Osteoblast (primary cell): ENCODE measurements at regions not wholly inside any gene's neighbourhood (a gene's known extent, or its start where the extent isn't known, plus 50 kb on each side); places are given as distances from the start of the nearest gene placed in this dataset.

Experiments
- DNase-seq: peaks from one replicate; pipeline ENCODE4 v3.0.0; 2011; ENCODE audit warnings: low spot score, mixed read lengths; ENCODE audit not compliant: insufficient read length; ENCODE audit errors: missing footprints
- H2AFZ ChIP-seq: 2 replicates; pipeline ENCODE4 v1.6.0; 2011; ENCODE audit warnings: mild to moderate bottlenecking, low read length
- H3K27ac ChIP-seq: 2 replicates; pipeline ENCODE4 v1.5.1; 2011; ENCODE audit warnings: mild to moderate bottlenecking, low read depth, low read length, moderate library complexity
- H3K27me3 ChIP-seq: 2 replicates; pipeline ENCODE4 v1.6.0; 2012; ENCODE audit warnings: mild to moderate bottlenecking, control low read depth, inconsistent platforms, low read length, moderate library complexity; ENCODE audit not compliant: insufficient read depth
- H3K36me3 ChIP-seq: 2 replicates; pipeline ENCODE4 v1.5.1; 2011; ENCODE audit warnings: mild to moderate bottlenecking, low read length, control low read depth, moderate library complexity; ENCODE audit not compliant: insufficient read depth
- H3K4me1 ChIP-seq: 2 replicates; pipeline ENCODE4 v1.5.1; 2011; ENCODE audit warnings: mild to moderate bottlenecking, low read length, control low read depth, moderate library complexity; ENCODE audit not compliant: insufficient read depth
- H3K4me2 ChIP-seq: 2 replicates; pipeline ENCODE4 v1.6.0; 2011; ENCODE audit warnings: mild to moderate bottlenecking, low read length; ENCODE audit not compliant: insufficient read depth
- H3K4me3 ChIP-seq: fragments of 200-600 bp; sonication (generic); 3 replicates; pipeline ENCODE4 v1.5.1; 2012; ENCODE audit warnings: mild to moderate bottlenecking, low read length, inconsistent platforms; ENCODE audit not compliant: insufficient read depth
- H3K79me2 ChIP-seq: 2 replicates; pipeline ENCODE4 v1.6.0; 2012; ENCODE audit warnings: mild to moderate bottlenecking, low read length, control low read depth, inconsistent platforms; ENCODE audit not compliant: insufficient read depth
- H3K9me3 ChIP-seq: 2 replicates; pipeline ENCODE4 v1.5.1; 2011; ENCODE audit warnings: low read depth, low read length, control low read depth
- H4K20me1 ChIP-seq: 2 replicates; pipeline ENCODE4 v1.6.0; 2012; ENCODE audit warnings: mild to moderate bottlenecking, low read length, control low read depth; ENCODE audit not compliant: insufficient read depth
- CTCF ChIP-seq: IDR thresholded peaks from 2 replicates; pipeline ENCODE4 v1.5.1; 2011; ENCODE audit warnings: mild to moderate bottlenecking, low read depth, low read length, moderate library complexity; ENCODE audit errors: extremely low read depth

- DNase-seq, result no peak
- Histone ChIP-seq H3K79me2 (no peaks in the 10 kb centered on the region), H2AFZ (no peak overlapping the region), H3K4me2 (no peak overlapping the region), H3K27me3 (no peaks in the 10 kb centered on the region), H3K4me1 (no peaks in the 10 kb centered on the region), H3K4me3 (no peak overlapping the region), H3K9me3 (no peaks in the 10 kb centered on the region), H4K20me1 (no peaks in the 10 kb centered on the region), H3K36me3 (no peaks in the 10 kb centered on the region), H3K27ac (no peak overlapping the region)
- no peak for TF ChIP-seq CTCF
Observed at GRCh38 chr14:83395321-83395720, 1861.7 kb upstream of the SEL1L start.

DNA sequence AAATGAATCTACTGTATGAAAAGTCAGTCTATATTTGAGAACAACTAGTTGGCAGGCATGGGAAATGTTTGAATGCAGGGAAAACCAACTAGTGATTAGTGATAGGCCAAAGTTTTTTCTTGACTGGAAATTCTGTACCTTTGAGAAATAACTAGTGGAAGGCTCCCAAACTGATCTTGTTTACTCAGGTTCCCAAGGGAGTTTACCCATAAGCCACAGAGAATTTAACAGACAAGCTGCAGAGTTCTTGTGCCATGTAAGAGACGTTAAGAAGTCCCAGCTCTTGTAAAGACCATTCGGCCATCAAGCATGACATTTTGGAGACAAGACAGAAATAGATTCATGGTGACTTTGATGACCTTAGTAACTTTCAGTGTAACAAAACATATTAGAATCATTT is 1882.8 kb upstream of the SEL1L start:
- Histone ChIP-seq H4K20me1 (no peaks in the 10 kb centered on the region), H3K9me3 (no peaks in the 10 kb centered on the region), H2AFZ (no peak overlapping the region), H3K36me3 (no peaks in the 10 kb centered on the region), H3K79me2 (no peaks in the 10 kb centered on the region), H3K27ac (no peak overlapping the region), H3K4me2 (no peak overlapping the region), H3K27me3 (no peaks in the 10 kb centered on the region), H3K4me1 (no peaks in the 10 kb centered on the region), H3K4me3 (no peak overlapping the region)
- DNase-seq, result no peak
- TF ChIP-seq CTCF, result no peak

DNA sequence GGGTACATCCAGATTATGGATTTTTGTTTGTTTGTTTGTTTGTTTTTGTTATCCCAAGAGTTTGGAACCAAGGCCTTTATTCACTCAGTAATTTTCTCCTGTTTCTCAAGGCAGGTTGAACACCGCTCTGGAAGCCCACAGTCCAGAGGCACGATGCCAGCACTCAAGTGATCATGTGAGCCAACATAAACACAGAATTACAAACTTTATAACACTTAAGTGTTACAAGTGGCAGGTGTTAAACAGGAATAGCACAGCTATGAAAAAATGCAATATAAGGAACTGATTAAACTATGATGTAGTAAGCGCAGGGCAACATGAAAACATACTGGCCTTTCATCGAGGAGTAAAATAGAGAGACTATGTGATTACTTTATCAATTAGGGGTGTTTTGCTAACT is 1885.8 kb upstream of the SEL1L start:
- H3K79me2 ChIP-seq, result no peaks in the 10 kb centered on the region
- no peaks in the 10 kb centered on the region for H4K20me1 ChIP-seq
- no peak overlapping the region for H3K27ac ChIP-seq
- no peak overlapping the region for H2AFZ ChIP-seq
- no peaks in the 10 kb centered on the region for H3K27me3 ChIP-seq
- H3K4me3 ChIP-seq, result no peak overlapping the region
- H3K36me3 ChIP-seq, result no peaks in the 10 kb centered on the region
- H3K9me3 ChIP-seq, result no peaks in the 10 kb centered on the region
- DNase-seq, result no peak
- no peak for TF ChIP-seq CTCF
- H3K4me1 ChIP-seq, result no peaks in the 10 kb centered on the region
- H3K4me2 ChIP-seq, result no peak overlapping the region

DNA sequence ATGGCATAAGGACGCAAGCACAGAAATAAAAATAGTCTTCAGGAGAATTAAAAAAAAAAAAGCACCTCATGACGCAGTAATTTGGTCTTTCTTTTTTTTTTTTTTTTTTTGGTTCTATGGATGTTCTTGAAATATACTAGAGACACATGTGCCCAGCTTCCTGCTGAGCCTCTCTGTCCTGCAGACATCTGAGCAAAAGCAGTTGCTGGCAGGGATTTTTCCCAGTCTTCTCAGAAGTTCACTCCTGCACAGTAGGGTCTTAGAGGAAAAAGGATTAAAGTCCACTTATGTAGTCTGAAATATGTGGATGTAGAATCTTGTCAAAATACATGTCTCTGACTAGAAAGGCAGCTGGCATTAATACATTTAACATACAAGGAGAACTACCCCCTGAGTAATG is 1888.1 kb upstream of the SEL1L start:
- Histone ChIP-seq H3K4me1 (no peaks in the 10 kb centered on the region), H3K27ac (no peak overlapping the region), H3K4me2 (no peak overlapping the region), H3K79me2 (no peaks in the 10 kb centered on the region), H3K27me3 (no peaks in the 10 kb centered on the region), H3K4me3 (no peak overlapping the region), H2AFZ (no peak overlapping the region), H4K20me1 (no peaks in the 10 kb centered on the region), H3K36me3 (no peaks in the 10 kb centered on the region), H3K9me3 (no peaks in the 10 kb centered on the region)
- DNase-seq, result no peak
- no peak for TF ChIP-seq CTCF
